SK-N-MC (cell line): ENCODE measurements at regions not wholly inside any gene's neighbourhood (a gene's known extent, or its start where the extent isn't known, plus 50 kb on each side); places are given as distances from the start of the nearest gene placed in this dataset.

Experiments used
- EZH2 ChIP-seq: fragments of 200-600 bp; sonication (generic); IDR thresholded peaks from one replicate; pipeline ENCODE4 v1.6.1; 2017; ENCODE audit warnings: antibody characterized with exemption
- FOXP2 ChIP-seq: optimal IDR thresholded peaks from 2 replicates; pipeline ENCODE3; 2011; ENCODE audit warnings: mild to moderate bottlenecking, moderate library complexity; ENCODE audit not compliant: insufficient read depth; ENCODE audit errors: extremely low read length, control extremely low read depth
- POLR2AphosphoS5 ChIP-seq: IDR thresholded peaks from 2 replicates; pipeline ENCODE4 v1.6.1; 2012; ENCODE audit warnings: mild to moderate bottlenecking, low read depth, low read length, borderline replicate concordance

- TF ChIP-seq POLR2AphosphoS5: no peak
- TF ChIP-seq EZH2: no peak
- TF ChIP-seq FOXP2: no peak
Measured at GRCh38 chr3:72428803-72429202, 419.4 kb downstream of the SHQ1 start.
